ENCODE measurements at regions not wholly inside any gene's neighbourhood (a gene's known extent, or its start where the extent isn't known, plus 50 kb on each side); places are given as distances from the start of the nearest gene placed in this dataset.

GRCh38 chr1:72936151-72936740 lies 653.9 kb upstream of the NEGR1 start:
- TF ChIP-seq POLR2A (IDR thresholded peaks at IDR 0.05) (no peak), CTCF (IDR thresholded peaks at IDR 0.05) (no peak)

Data from adrenal gland (tissue), 5 donors.